ENCODE measurements at regions not wholly inside any gene's neighbourhood (a gene's known extent, or its start where the extent isn't known, plus 50 kb on each side); places are given as distances from the start of the nearest gene placed in this dataset.

DNA sequence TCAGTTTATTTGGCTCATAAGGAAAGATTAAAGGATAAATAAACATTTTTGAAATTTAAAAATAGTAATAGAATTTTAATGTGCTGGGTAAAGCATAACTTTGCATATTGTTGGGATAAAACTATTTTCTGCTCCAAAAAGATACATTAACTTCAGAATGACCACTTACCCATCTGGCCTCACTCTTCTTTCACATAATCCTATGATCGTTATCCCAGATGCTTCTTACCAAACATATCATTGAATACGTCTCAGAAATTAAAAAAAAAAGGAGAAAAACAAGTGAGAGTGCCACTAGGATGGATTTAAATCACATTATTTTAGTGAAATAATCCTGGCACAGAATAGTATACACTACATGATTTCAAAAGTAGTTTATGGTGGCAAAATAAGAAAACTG lies 677.5 kb upstream of the ZWINT start (continued):
- TF ChIP-seq, protein P1, sequence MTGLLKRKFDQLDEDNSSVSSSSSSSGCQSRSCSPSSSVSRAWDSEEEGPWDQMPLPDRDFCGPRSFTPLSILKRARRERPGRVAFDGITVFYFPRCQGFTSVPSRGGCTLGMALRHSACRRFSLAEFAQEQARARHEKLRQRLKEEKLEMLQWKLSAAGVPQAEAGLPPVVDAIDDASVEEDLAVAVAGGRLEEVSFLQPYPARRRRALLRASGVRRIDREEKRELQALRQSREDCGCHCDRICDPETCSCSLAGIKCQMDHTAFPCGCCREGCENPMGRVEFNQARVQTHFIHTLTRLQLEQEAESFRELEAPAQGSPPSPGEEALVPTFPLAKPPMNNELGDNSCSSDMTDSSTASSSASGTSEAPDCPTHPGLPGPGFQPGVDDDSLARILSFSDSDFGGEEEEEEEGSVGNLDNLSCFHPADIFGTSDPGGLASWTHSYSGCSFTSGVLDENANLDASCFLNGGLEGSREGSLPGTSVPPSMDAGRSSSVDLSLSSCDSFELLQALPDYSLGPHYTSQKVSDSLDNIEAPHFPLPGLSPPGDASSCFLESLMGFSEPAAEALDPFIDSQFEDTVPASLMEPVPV (CRISPR knock-in tag; IDR thresholded peaks at IDR 0.05), result no peak
- TF ChIP-seq HNF4A (CRISPR knock-in tag; IDR thresholded peaks at IDR 0.05), result no peak

DNA sequence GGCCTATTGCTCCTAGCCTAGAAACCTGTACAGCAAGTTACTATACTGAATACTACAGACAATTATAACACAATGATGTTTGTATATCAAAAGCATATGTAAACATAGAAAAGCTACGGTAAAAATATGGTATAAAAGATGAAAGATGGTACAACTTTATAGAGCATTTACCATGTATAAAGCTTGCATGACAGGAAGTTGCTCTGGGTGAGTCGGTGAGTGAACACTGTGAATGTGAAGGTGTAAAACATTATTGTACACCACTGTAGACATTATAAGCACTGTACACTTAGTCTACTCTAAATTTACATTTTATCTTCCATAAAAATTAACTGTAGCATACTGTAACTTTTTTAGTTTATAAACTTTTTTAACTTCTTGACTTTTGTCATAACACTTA lies 674.3 kb upstream of the ZWINT start:
- FAIRE-seq (no peak), DNase-seq (ENCODE audit: low spot score) (no peak), ATAC-seq (no peak)
- no peaks in the 10 kb centered on the region for H3K27me3 ChIP-seq (ENCODE audit: control insufficient read depth in 1 of 2, insufficient read depth in 2 of 2, low read length in 2 of 2)
- POLR2A ChIA-PET, result no interaction called here
- no peaks in the 10 kb centered on the region for H3K4me1 ChIP-seq (ENCODE audit: insufficient read depth, low read length)
- no peak overlapping the region for H2AFZ ChIP-seq (ENCODE audit: low read length)
- WGBS (ENCODE audit: low lambda C conversion rate), result 3% methylated on average over 2 of the region's 2 CpGs
- H3K79me2 ChIP-seq (ENCODE audit: insufficient read depth, low read length), result no peaks in the 10 kb centered on the region
- peaks cover 27% of the 10 kb centered on the region for H3K9me3 ChIP-seq (ENCODE audit: low read length)
- in situ Hi-C loops (cut with HindIII; ENCODE audit: extremely low pct_ligation_motif_present, low pct_unique_long_range_greater_than_20kb) (no loop called here), intact Hi-C loops (cut with micrococcal nuclease; ENCODE audit: unreplicated experiment) (no loop called here)
- H3K36me3 ChIP-seq (replicated peaks in 1 of 2; ENCODE audit: control insufficient read depth in 1 of 2, insufficient read depth in 2 of 2, low read length in 2 of 2), result no peaks in the 10 kb centered on the region
- no peak overlapping the region for H3K9ac ChIP-seq (ENCODE audit: insufficient read depth, low read depth, low read length)
- H3K27ac ChIP-seq (ENCODE audit: extremely low read length, insufficient read depth, low read length), result no peak overlapping the region
- H3K4me3 ChIP-seq (replicated peaks in 1 of 3; ENCODE audit: insufficient read depth in 1 of 3, low read depth in 2 of 3, low read length in 3 of 3), result no peak overlapping the region
- no peaks in the 10 kb centered on the region for H4K20me1 ChIP-seq (ENCODE audit: insufficient read depth, low read length)
- no peak overlapping the region for H3K4me2 ChIP-seq (ENCODE audit: low read depth, low read length)
- CTCF ChIA-PET (ENCODE audit: low intra/inter-chr PET ratio, low total read pairs), result no interaction called here
- BruUV-seq (replicated peaks), result no TSS peak
- TF ChIP-seq ETV6 (CRISPR knock-in tag; conservative IDR thresholded peaks at IDR 0.05) (no peak), ZNF768 (CRISPR knock-in tag; IDR thresholded peaks at IDR 0.05) (no peak), ZNF253 (CRISPR knock-in tag; IDR thresholded peaks at IDR 0.05; ENCODE audit: borderline replicate concordance) (no peak), KAT7 (CRISPR knock-in tag; IDR thresholded peaks at IDR 0.05; ENCODE audit: borderline replicate concordance) (no peak), ZNF652 (CRISPR knock-in tag; IDR thresholded peaks at IDR 0.05; ENCODE audit: borderline replicate concordance, low read depth) (no peak), MBD4 (IDR thresholded peaks at IDR 0.05; ENCODE audit: borderline replicate concordance, low read length) (no peak), ZNF569 (CRISPR knock-in tag; IDR thresholded peaks at IDR 0.05; ENCODE audit: borderline replicate concordance) (no peak), ZFP37 (CRISPR knock-in tag; IDR thresholded peaks at IDR 0.05; ENCODE audit: borderline replicate concordance) (no peak), MTF2 (CRISPR knock-in tag; IDR thresholded peaks at IDR 0.05; ENCODE audit: borderline replicate concordance) (no peak), NFIB (CRISPR knock-in tag; IDR thresholded peaks at IDR 0.05; ENCODE audit: borderline replicate concordance) (no peak), SRF (IDR thresholded peaks at IDR 0.05; ENCODE audit: low read depth, low read length) (no peak), MTF1 (CRISPR knock-in tag; IDR thresholded peaks at IDR 0.05) (no peak), ZC3H4 (CRISPR knock-in tag; IDR thresholded peaks at IDR 0.05; ENCODE audit: borderline replicate concordance) (no peak)
- TF ChIP-seq, protein P2, sequence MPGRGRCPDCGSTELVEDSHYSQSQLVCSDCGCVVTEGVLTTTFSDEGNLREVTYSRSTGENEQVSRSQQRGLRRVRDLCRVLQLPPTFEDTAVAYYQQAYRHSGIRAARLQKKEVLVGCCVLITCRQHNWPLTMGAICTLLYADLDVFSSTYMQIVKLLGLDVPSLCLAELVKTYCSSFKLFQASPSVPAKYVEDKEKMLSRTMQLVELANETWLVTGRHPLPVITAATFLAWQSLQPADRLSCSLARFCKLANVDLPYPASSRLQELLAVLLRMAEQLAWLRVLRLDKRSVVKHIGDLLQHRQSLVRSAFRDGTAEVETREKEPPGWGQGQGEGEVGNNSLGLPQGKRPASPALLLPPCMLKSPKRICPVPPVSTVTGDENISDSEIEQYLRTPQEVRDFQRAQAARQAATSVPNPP (CRISPR knock-in tag; IDR thresholded peaks at IDR 0.05), result no peak
- TF ChIP-seq, protein P3, sequence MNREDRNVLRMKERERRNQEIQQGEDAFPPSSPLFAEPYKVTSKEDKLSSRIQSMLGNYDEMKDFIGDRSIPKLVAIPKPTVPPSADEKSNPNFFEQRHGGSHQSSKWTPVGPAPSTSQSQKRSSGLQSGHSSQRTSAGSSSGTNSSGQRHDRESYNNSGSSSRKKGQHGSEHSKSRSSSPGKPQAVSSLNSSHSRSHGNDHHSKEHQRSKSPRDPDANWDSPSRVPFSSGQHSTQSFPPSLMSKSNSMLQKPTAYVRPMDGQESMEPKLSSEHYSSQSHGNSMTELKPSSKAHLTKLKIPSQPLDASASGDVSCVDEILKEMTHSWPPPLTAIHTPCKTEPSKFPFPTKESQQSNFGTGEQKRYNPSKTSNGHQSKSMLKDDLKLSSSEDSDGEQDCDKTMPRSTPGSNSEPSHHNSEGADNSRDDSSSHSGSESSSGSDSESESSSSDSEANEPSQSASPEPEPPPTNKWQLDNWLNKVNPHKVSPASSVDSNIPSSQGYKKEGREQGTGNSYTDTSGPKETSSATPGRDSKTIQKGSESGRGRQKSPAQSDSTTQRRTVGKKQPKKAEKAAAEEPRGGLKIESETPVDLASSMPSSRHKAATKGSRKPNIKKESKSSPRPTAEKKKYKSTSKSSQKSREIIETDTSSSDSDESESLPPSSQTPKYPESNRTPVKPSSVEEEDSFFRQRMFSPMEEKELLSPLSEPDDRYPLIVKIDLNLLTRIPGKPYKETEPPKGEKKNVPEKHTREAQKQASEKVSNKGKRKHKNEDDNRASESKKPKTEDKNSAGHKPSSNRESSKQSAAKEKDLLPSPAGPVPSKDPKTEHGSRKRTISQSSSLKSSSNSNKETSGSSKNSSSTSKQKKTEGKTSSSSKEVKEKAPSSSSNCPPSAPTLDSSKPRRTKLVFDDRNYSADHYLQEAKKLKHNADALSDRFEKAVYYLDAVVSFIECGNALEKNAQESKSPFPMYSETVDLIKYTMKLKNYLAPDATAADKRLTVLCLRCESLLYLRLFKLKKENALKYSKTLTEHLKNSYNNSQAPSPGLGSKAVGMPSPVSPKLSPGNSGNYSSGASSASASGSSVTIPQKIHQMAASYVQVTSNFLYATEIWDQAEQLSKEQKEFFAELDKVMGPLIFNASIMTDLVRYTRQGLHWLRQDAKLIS (CRISPR knock-in tag; IDR thresholded peaks at IDR 0.05), result no peak
- TF ChIP-seq, protein P4, sequence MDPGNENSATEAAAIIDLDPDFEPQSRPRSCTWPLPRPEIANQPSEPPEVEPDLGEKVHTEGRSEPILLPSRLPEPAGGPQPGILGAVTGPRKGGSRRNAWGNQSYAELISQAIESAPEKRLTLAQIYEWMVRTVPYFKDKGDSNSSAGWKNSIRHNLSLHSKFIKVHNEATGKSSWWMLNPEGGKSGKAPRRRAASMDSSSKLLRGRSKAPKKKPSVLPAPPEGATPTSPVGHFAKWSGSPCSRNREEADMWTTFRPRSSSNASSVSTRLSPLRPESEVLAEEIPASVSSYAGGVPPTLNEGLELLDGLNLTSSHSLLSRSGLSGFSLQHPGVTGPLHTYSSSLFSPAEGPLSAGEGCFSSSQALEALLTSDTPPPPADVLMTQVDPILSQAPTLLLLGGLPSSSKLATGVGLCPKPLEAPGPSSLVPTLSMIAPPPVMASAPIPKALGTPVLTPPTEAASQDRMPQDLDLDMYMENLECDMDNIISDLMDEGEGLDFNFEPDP (CRISPR knock-in tag; conservative IDR thresholded peaks at IDR 0.05), result no peak

Measured in HepG2 (cell line).